Liver (tissue), 8 donors: ENCODE measurements at regions not wholly inside any gene's neighbourhood (a gene's known extent, or its start where the extent isn't known, plus 50 kb on each side); places are given as distances from the start of the nearest gene placed in this dataset.

Source experiments
- DNase-seq: peaks from one replicate; pipeline ENCODE4 v3.0.0-alpha.2; 2017; ENCODE audit warnings: low spot score
- H3K27ac ChIP-seq, 2 donors: one replicate each; pipeline ENCODE4 v1.7.0; 2013; ENCODE audit warnings: inconsistent platforms in 2 of 2, low read length in 2 of 2, control low read depth in 1 of 2, low read depth in 1 of 2, mild to moderate bottlenecking in 1 of 2
- H3K27me3 ChIP-seq, 4 donors: one replicate each; pipeline versions ENCODE4 v1.6.1 to v1.7.0; 2013; ENCODE audit warnings: low read length in 3 of 4, inconsistent platforms in 1 of 4, mild to moderate bottlenecking in 1 of 4, moderate library complexity in 1 of 4; ENCODE audit not compliant: control insufficient read depth in 4 of 4, insufficient read depth in 4 of 4
- H3K36me3 ChIP-seq, 4 donors: one replicate each; pipeline versions ENCODE4 v1.6.1 to v1.7.0; 2013; ENCODE audit warnings: low read length in 3 of 4, mild to moderate bottlenecking in 3 of 4, low read depth in 1 of 4, moderate library complexity in 1 of 4; ENCODE audit not compliant: control insufficient read depth in 4 of 4, insufficient read depth in 3 of 4
- H3K4me1 ChIP-seq, 4 donors: one replicate each; pipeline versions ENCODE4 v1.6.1 to v1.7.0; 2013; ENCODE audit warnings: low read length in 3 of 4, mild to moderate bottlenecking in 3 of 4, moderate library complexity in 1 of 4; ENCODE audit not compliant: control insufficient read depth in 4 of 4, insufficient read depth in 4 of 4
- H3K4me3 ChIP-seq, 3 donors: one replicate each; pipeline versions ENCODE4 v1.6.1 to v1.7.0; 2013; ENCODE audit warnings: low read length in 3 of 3, control low read depth in 1 of 3, low read depth in 1 of 3, mild to moderate bottlenecking in 1 of 3
- H3K9ac ChIP-seq, 2 donors: one replicate each; pipeline ENCODE4 v1.7.0; 2013; ENCODE audit warnings: low read length in 2 of 2, mild to moderate bottlenecking in 2 of 2, moderate library complexity in 2 of 2, control low read depth in 1 of 2, low read depth in 1 of 2
- H3K9me3 ChIP-seq, 4 donors: one replicate each; pipeline versions ENCODE4 v1.6.1 to v1.7.0; 2013; ENCODE audit warnings: low read length in 3 of 4; ENCODE audit not compliant: control insufficient read depth in 4 of 4
- EGR1 ChIP-seq, 2 donors: IDR thresholded peaks; 2 replicates each; pipeline ENCODE4 v1.6.1; 2016 to 2018; ENCODE audit warnings: antibody characterized with exemption in 2 of 2, low read depth in 2 of 2
- FOXA1 ChIP-seq: IDR thresholded peaks from 2 replicates; pipeline ENCODE4 v1.6.1; 2016; ENCODE audit warnings: antibody characterized with exemption
- FOXA2 ChIP-seq: IDR thresholded peaks from 2 replicates; pipeline ENCODE4 v1.6.1; 2016; ENCODE audit warnings: antibody characterized with exemption
- GABPA ChIP-seq, 2 donors: IDR thresholded peaks in 1 of 2; conservative IDR thresholded peaks in 1 of 2; 2 replicates each; pipeline ENCODE4 v1.6.1; 2016; ENCODE audit warnings: antibody characterized with exemption in 2 of 2, mild to moderate bottlenecking in 1 of 2, moderate library complexity in 1 of 2
- HNF4A ChIP-seq, 2 donors: conservative IDR thresholded peaks; 2 replicates each; pipeline ENCODE4 v1.6.1; 2016; ENCODE audit warnings: antibody characterized with exemption in 2 of 2, mild to moderate bottlenecking in 2 of 2
- HNF4G ChIP-seq: IDR thresholded peaks from 2 replicates; pipeline ENCODE4 v1.6.1; 2016; ENCODE audit warnings: antibody characterized with exemption
- JUND ChIP-seq, 2 donors: IDR thresholded peaks; 2 replicates each; pipeline ENCODE4 v1.6.1; 2016; ENCODE audit warnings: antibody characterized with exemption in 2 of 2
- NR2F2 ChIP-seq: IDR thresholded peaks from 2 replicates; pipeline ENCODE4 v1.6.1; 2016; ENCODE audit warnings: antibody characterized with exemption
- RAD21 ChIP-seq, 2 donors: IDR thresholded peaks; 2 replicates each; pipeline ENCODE4 v1.6.1; 2016; ENCODE audit warnings: antibody characterized with exemption in 2 of 2, mild to moderate bottlenecking in 2 of 2
- REST ChIP-seq: IDR thresholded peaks from 2 replicates; pipeline ENCODE4 v1.6.1; 2016; ENCODE audit warnings: antibody characterized with exemption, mild to moderate bottlenecking
- RXRA ChIP-seq, 2 donors: IDR thresholded peaks; 2 replicates each; pipeline ENCODE4 v1.6.1; 2017 to 2018; ENCODE audit warnings: antibody characterized with exemption in 2 of 2, mild to moderate bottlenecking in 1 of 2
- SP1 ChIP-seq: IDR thresholded peaks from 2 replicates; pipeline ENCODE4 v1.6.1; 2018; ENCODE audit warnings: antibody characterized with exemption, mild to moderate bottlenecking
- TAF1 ChIP-seq: conservative IDR thresholded peaks from 2 replicates; pipeline ENCODE4 v1.6.1; 2016; ENCODE audit warnings: antibody characterized with exemption, mild to moderate bottlenecking
- YY1 ChIP-seq: IDR thresholded peaks from 2 replicates; pipeline ENCODE4 v1.6.1; 2016; ENCODE audit warnings: antibody characterized with exemption, mild to moderate bottlenecking
- ZBTB33 ChIP-seq: IDR thresholded peaks from 2 replicates; pipeline ENCODE4 v1.6.1; 2016; ENCODE audit warnings: antibody characterized with exemption
- WGBS: extraction: QIAGEN DNeasy Blood & Tissue Kit; methylation state at CpG from one replicate; pipeline ENCODE4 v1.1.7; 2013; 5-methylcytosine and 5-hydroxymethylcytosine counted together
- TF ChIP-seq, protein P1 (sequence below): IDR thresholded peaks from 2 replicates; pipeline ENCODE4 v1.6.1; 2016; ENCODE audit warnings: antibody characterized with exemption
- TF ChIP-seq, protein P2 (sequence below): IDR thresholded peaks from 2 replicates; pipeline ENCODE4 v1.6.1; 2016; ENCODE audit warnings: antibody characterized with exemption
- TF ChIP-seq, protein P3 (sequence below): fragments of 150-350 bp; IDR thresholded peaks from 2 replicates; pipeline ENCODE4 v1.5.1; 2017; ENCODE audit warnings: improper control_type of control experiment, low read depth, low read length; ENCODE audit not compliant: missing input control
- donor health status: healthy.
- donor health status: healthy.
- donor health status: healthy.
- donor health status: healthy.
- donor health status: healthy.

DNA sequence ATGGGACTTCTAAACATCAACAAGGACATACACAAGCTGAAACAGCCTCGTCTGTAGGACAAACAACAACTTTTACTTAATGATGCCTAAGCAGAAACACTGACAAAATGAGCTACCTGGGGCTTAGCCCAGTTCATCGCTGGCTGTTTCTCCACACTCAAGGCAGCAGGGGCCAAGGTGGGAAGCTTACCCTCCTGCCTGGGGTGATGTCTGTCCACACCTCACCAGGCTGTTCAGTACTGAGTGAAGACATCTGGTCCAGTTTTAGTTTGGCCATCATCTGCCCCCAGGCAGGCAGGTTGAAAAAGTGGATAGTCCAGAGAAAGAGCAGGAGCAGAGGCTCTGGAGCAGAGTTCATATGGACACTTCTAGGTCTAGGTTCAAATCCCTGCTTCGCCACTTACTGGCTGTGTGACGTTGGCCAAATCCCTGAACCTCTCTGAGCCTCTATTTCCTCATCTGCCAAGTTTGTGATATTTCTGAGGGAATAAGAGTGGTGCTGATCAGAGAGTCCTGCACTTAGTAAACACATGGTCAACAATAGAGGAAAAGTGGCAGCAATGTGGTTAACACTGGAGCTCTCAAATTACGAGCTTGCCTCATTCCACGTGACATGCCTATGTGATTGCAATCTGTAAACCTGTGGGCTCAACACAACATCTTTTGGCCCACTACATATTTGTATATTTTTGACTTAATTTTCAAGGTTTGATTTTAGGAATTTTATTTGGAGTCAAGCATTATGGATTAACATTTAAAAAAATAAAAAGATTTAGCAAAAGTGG is 720.1 kb upstream of the TMEM132C start:
- H3K4me3 ChIP-seq, result no peak overlapping the region
- no peaks in the 10 kb centered on the region for H3K9me3 ChIP-seq
- H3K9ac ChIP-seq, result no peak overlapping the region
- no peak for DNase-seq
- no peak for TF ChIP-seq RAD21 (IDR thresholded peaks at IDR 0.05)
- TF ChIP-seq ZBTB33, result no peak
- TF ChIP-seq HNF4A (conservative IDR thresholded peaks at IDR 0.05), result no peak
- no peak for TF ChIP-seq HNF4G
- TF ChIP-seq EGR1 (IDR thresholded peaks at IDR 0.05; ENCODE audit: low read depth in 2 of 2), result no peak
- TF ChIP-seq, protein P1, sequence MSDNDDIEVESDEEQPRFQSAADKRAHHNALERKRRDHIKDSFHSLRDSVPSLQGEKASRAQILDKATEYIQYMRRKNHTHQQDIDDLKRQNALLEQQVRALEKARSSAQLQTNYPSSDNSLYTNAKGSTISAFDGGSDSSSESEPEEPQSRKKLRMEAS, result no peak
- TF ChIP-seq REST, result no peak
- TF ChIP-seq, protein P2, sequence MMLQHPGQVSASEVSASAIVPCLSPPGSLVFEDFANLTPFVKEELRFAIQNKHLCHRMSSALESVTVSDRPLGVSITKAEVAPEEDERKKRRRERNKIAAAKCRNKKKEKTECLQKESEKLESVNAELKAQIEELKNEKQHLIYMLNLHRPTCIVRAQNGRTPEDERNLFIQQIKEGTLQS, result no peak
- no peak for TF ChIP-seq GABPA (IDR thresholded peaks at IDR 0.05 in 1 of 2, conservative IDR thresholded peaks at IDR 0.05 in 1 of 2)
- TF ChIP-seq FOXA1, result no peak
- no peak for TF ChIP-seq RXRA (IDR thresholded peaks at IDR 0.05)
- no peak for TF ChIP-seq JUND (IDR thresholded peaks at IDR 0.05)
- TF ChIP-seq NR2F2, result no peak
- TF ChIP-seq TAF1, result no peak
- no peak for TF ChIP-seq SP1
- TF ChIP-seq YY1, result no peak
- TF ChIP-seq, protein P3, sequence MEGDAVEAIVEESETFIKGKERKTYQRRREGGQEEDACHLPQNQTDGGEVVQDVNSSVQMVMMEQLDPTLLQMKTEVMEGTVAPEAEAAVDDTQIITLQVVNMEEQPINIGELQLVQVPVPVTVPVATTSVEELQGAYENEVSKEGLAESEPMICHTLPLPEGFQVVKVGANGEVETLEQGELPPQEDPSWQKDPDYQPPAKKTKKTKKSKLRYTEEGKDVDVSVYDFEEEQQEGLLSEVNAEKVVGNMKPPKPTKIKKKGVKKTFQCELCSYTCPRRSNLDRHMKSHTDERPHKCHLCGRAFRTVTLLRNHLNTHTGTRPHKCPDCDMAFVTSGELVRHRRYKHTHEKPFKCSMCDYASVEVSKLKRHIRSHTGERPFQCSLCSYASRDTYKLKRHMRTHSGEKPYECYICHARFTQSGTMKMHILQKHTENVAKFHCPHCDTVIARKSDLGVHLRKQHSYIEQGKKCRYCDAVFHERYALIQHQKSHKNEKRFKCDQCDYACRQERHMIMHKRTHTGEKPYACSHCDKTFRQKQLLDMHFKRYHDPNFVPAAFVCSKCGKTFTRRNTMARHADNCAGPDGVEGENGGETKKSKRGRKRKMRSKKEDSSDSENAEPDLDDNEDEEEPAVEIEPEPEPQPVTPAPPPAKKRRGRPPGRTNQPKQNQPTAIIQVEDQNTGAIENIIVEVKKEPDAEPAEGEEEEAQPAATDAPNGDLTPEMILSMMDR, result no peak
- no peak for TF ChIP-seq FOXA2
- H3K4me1 ChIP-seq, result no peaks in the 10 kb centered on the region
- no peaks in the 10 kb centered on the region for H3K36me3 ChIP-seq
- no peaks in the 10 kb centered on the region for H3K27me3 ChIP-seq
- H3K27ac ChIP-seq, result no peak overlapping the region
- 75% methylated on average over 6 of the region's 6 CpGs for WGBS
